ENCODE measurements at regions not wholly inside any gene's neighbourhood (a gene's known extent, or its start where the extent isn't known, plus 50 kb on each side); places are given as distances from the start of the nearest gene placed in this dataset.

GRCh38 chr10:57663401-57663800 lies 604.3 kb downstream of the IPMK start (continued):
- TF ChIP-seq MAX (IDR thresholded peaks at IDR 0.05; ENCODE audit: low read depth) (no peak), EZH2phosphoT487 (IDR thresholded peaks at IDR 0.05; ENCODE audit: borderline replicate concordance, low read depth) (no peak)
- TF ChIP-seq, protein P1, sequence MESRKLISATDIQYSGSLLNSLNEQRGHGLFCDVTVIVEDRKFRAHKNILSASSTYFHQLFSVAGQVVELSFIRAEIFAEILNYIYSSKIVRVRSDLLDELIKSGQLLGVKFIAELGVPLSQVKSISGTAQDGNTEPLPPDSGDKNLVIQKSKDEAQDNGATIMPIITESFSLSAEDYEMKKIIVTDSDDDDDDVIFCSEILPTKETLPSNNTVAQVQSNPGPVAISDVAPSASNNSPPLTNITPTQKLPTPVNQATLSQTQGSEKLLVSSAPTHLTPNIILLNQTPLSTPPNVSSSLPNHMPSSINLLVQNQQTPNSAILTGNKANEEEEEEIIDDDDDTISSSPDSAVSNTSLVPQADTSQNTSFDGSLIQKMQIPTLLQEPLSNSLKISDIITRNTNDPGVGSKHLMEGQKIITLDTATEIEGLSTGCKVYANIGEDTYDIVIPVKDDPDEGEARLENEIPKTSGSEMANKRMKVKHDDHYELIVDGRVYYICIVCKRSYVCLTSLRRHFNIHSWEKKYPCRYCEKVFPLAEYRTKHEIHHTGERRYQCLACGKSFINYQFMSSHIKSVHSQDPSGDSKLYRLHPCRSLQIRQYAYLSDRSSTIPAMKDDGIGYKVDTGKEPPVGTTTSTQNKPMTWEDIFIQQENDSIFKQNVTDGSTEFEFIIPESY (IDR thresholded peaks at IDR 0.05; ENCODE audit: borderline replicate concordance, low read depth) = no peak

DNA sequence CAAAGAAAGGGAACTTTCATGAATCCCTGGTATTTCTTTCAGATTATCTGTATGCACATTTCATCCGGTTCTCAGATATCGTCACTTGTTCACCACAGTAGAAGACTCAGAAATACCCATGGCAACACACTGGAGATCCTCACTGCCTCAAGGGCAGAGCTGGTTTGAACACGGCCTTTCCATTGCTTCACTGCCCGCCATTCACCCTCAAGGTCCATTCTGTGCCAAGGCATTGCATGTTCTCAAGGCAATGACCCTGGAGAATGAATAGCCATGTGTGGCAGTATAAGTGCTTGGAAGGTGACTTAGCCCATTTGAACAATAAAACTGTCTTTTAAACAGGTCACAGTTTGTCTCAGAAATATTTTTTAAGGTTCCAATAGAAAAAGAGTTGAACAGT lies 606.5 kb downstream of the IPMK start:
- H3K27ac ChIP-seq (ENCODE audit: low read depth in 2 of 2, low read length in 1 of 2) = no peak overlapping the region
- H3K36me3 ChIP-seq (replicated peaks in 1 of 2; ENCODE audit: control insufficient read depth in 1 of 2, insufficient read depth in 2 of 2, low read length in 1 of 2) = no peaks in the 10 kb centered on the region
- no peak overlapping the region for H2AFZ ChIP-seq (ENCODE audit: low read depth)
- H3F3A ChIP-seq (replicated peaks; ENCODE audit: insufficient read depth) = no peaks in the 10 kb centered on the region
- H3K9me2 ChIP-seq = no peaks in the 10 kb centered on the region
- 0 out of 2 replicates have a peak, but pooled peaks cover 5% of the 10 kb centered on the region for H3K27me3 ChIP-seq (ENCODE audit: insufficient read depth)
- ChIA-PET CTCF (interaction anchor here (1.1 kb wide), 1 partner anchor 581 kb away, joined by 4 read pairs; no protein-coding TSS in a partner anchor), POLR2A (no interaction called here)
- TF ChIP-seq, protein P1 (IDR thresholded peaks at IDR 0.05; ENCODE audit: borderline replicate concordance, low read depth) = no peak
- TF ChIP-seq, protein P2, sequence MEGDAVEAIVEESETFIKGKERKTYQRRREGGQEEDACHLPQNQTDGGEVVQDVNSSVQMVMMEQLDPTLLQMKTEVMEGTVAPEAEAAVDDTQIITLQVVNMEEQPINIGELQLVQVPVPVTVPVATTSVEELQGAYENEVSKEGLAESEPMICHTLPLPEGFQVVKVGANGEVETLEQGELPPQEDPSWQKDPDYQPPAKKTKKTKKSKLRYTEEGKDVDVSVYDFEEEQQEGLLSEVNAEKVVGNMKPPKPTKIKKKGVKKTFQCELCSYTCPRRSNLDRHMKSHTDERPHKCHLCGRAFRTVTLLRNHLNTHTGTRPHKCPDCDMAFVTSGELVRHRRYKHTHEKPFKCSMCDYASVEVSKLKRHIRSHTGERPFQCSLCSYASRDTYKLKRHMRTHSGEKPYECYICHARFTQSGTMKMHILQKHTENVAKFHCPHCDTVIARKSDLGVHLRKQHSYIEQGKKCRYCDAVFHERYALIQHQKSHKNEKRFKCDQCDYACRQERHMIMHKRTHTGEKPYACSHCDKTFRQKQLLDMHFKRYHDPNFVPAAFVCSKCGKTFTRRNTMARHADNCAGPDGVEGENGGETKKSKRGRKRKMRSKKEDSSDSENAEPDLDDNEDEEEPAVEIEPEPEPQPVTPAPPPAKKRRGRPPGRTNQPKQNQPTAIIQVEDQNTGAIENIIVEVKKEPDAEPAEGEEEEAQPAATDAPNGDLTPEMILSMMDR (IDR thresholded peaks at IDR 0.05) = no peak
- TF ChIP-seq RCOR1 (IDR thresholded peaks at IDR 0.05; ENCODE audit: low read length) = no peak
- TF ChIP-seq RXRA (IDR thresholded peaks at IDR 0.05; ENCODE audit: borderline replicate concordance, low read depth) = no peak
- no peak for TF ChIP-seq ELF1 (IDR thresholded peaks at IDR 0.05)
- no peaks in the 10 kb centered on the region for H4K20me1 ChIP-seq (ENCODE audit: insufficient read depth)
- no peak overlapping the region for H3K9ac ChIP-seq
- no peak overlapping the region for H3K4me2 ChIP-seq
- H3K4me1 ChIP-seq (ENCODE audit: control insufficient read depth in 1 of 2, insufficient read depth in 2 of 2, low read depth in 1 of 2, low read length in 1 of 2) = no peaks in the 10 kb centered on the region
- 55% methylated on average over 4 of the region's 4 CpGs for WGBS (ENCODE audit: low lambda C conversion rate)
- H3K4me3 ChIP-seq (ENCODE audit: low read depth in 2 of 2, low read length in 1 of 2) = no peak overlapping the region
- H3K79me2 ChIP-seq (ENCODE audit: insufficient read depth) = no peaks in the 10 kb centered on the region
- H3K9me3 ChIP-seq = no peaks in the 10 kb centered on the region
- DNase-seq = no peak
